ENCODE measurements at regions not wholly inside any gene's neighbourhood (a gene's known extent, or its start where the extent isn't known, plus 50 kb on each side); places are given as distances from the start of the nearest gene placed in this dataset.

GRCh38 chr4:159779716-159780115 is 676.8 kb downstream of the RAPGEF2 start:
- RAD21 ChIA-PET (ENCODE audit: low non-redundant PET in 1 of 2, low total read pairs in 2 of 2, uncharacterized antibody in 2 of 2, unreplicated experiment in 2 of 2), result no interaction called here
- H3K4me3 ChIP-seq (replicated peaks in 1 of 2; ENCODE audit: low read depth in 1 of 2, low read length in 2 of 2), result no peak overlapping the region
- H3K27me3 ChIP-seq (ENCODE audit: insufficient read depth, low read length), result no peaks in the 10 kb centered on the region
- no TSS peak for BruUV-seq (replicated peaks)
- H3K9ac ChIP-seq (ENCODE audit: low read length), result no peak overlapping the region
- CTCF ChIA-PET, result no interaction called here
- H2AFZ ChIP-seq (ENCODE audit: low read depth, low read length, poor library complexity, severe bottlenecking), result no peak overlapping the region
- H3K9me3 ChIP-seq (ENCODE audit: control insufficient read depth in 1 of 2, insufficient read depth in 1 of 2, low read depth in 1 of 2, low read length in 2 of 2), result no peaks in the 10 kb centered on the region
- no peaks in the 10 kb centered on the region for H3K36me3 ChIP-seq (ENCODE audit: control insufficient read depth in 1 of 2, insufficient read depth in 2 of 2, low read length in 2 of 2)
- intact Hi-C loops (cut with micrococcal nuclease), result no loop called here
- H3K9me2 ChIP-seq (ENCODE audit: insufficient read depth), result no peaks in the 10 kb centered on the region
- TF ChIP-seq ATF3 (IDR thresholded peaks at IDR 0.05), result no peak
- TF ChIP-seq FOSL1 (IDR thresholded peaks at IDR 0.05; ENCODE audit: low read depth), result no peak
- TF ChIP-seq POLR2AphosphoS5 (IDR thresholded peaks at IDR 0.05; ENCODE audit: low read depth, low read length), result no peak
- TF ChIP-seq ZFX (IDR thresholded peaks at IDR 0.05), result no peak
- H4K20me1 ChIP-seq (ENCODE audit: insufficient read depth), result no peaks in the 10 kb centered on the region
- no peak for DNase-seq (ENCODE audit: low read depth, low spot score)
- no peak overlapping the region for H3K4me2 ChIP-seq (ENCODE audit: low read length)
- no peaks in the 10 kb centered on the region for H3K79me2 ChIP-seq (ENCODE audit: insufficient read depth, low read length)
- no peaks in the 10 kb centered on the region for H3K4me1 ChIP-seq (ENCODE audit: control insufficient read depth in 1 of 2, insufficient read depth in 2 of 2, low read length in 2 of 2)
- POLR2A ChIA-PET, result no interaction called here
- H3K27ac ChIP-seq (ENCODE audit: low read depth, low read length), result no peak overlapping the region
- ATAC-seq, result no peak

GRCh38 chr4:159780196-159780922 is 677.5 kb downstream of the RAPGEF2 start:
- H3K27me3 ChIP-seq (ENCODE audit: insufficient read depth, low read length), result no peaks in the 10 kb centered on the region
- RAD21 ChIA-PET (ENCODE audit: low non-redundant PET in 1 of 2, low total read pairs in 2 of 2, uncharacterized antibody in 2 of 2, unreplicated experiment in 2 of 2), result no interaction called here
- H3K4me2 ChIP-seq (ENCODE audit: low read length), result no peak overlapping the region
- no peak overlapping the region for H3K9ac ChIP-seq (ENCODE audit: low read length)
- no peaks in the 10 kb centered on the region for H4K20me1 ChIP-seq (ENCODE audit: insufficient read depth)
- H3K4me1 ChIP-seq (ENCODE audit: control insufficient read depth in 1 of 2, insufficient read depth in 2 of 2, low read length in 2 of 2), result no peaks in the 10 kb centered on the region
- POLR2A ChIA-PET, result no interaction called here
- CTCF ChIA-PET, result no interaction called here
- no peak overlapping the region for H3K4me3 ChIP-seq (replicated peaks in 1 of 2; ENCODE audit: low read depth in 1 of 2, low read length in 2 of 2)
- H3K9me2 ChIP-seq (ENCODE audit: insufficient read depth), result no peaks in the 10 kb centered on the region
- no peaks in the 10 kb centered on the region for H3K79me2 ChIP-seq (ENCODE audit: insufficient read depth, low read length)
- DNase-seq (ENCODE audit: low read depth, low spot score), result no peak
- H2AFZ ChIP-seq (ENCODE audit: low read depth, low read length, poor library complexity, severe bottlenecking), result no peak overlapping the region
- no peaks in the 10 kb centered on the region for H3K36me3 ChIP-seq (ENCODE audit: control insufficient read depth in 1 of 2, insufficient read depth in 2 of 2, low read length in 2 of 2)
- intact Hi-C loops (cut with micrococcal nuclease), result no loop called here
- H3K9me3 ChIP-seq (ENCODE audit: control insufficient read depth in 1 of 2, insufficient read depth in 1 of 2, low read depth in 1 of 2, low read length in 2 of 2), result no peaks in the 10 kb centered on the region
- BruUV-seq (replicated peaks), result no TSS peak
- no peak for ATAC-seq
- H3K27ac ChIP-seq (ENCODE audit: low read depth, low read length), result no peak overlapping the region
- TF ChIP-seq ELF1 (IDR thresholded peaks at IDR 0.05; ENCODE audit: borderline replicate concordance, low read depth), result no peak
- TF ChIP-seq SRF (IDR thresholded peaks at IDR 0.05; ENCODE audit: low read depth), result no peak
- TF ChIP-seq TCF7L2 (IDR thresholded peaks at IDR 0.05; ENCODE audit: borderline replicate concordance, extremely low read depth, insufficient read depth, insufficient read length), result no peak
- no peak for TF ChIP-seq YY1 (IDR thresholded peaks at IDR 0.05; ENCODE audit: extremely low read depth, insufficient replicate concordance, low read depth, low read length)
- TF ChIP-seq SIN3A (IDR thresholded peaks at IDR 0.05; ENCODE audit: low read depth), result no peak
- TF ChIP-seq CBX3 (IDR thresholded peaks at IDR 0.05; ENCODE audit: low read depth), result no peak
- no peak for TF ChIP-seq ZNF274 (IDR thresholded peaks at IDR 0.05; ENCODE audit: low read depth, low read length)
- TF ChIP-seq RAD21 (IDR thresholded peaks at IDR 0.05; ENCODE audit: low read depth), result no peak
- TF ChIP-seq EZH2phosphoT487 (IDR thresholded peaks at IDR 0.05; ENCODE audit: borderline replicate concordance), result no peak
- no peak for TF ChIP-seq CEBPB (IDR thresholded peaks at IDR 0.05; ENCODE audit: low read depth)

Data from HCT116 (cell line).